WI38 (cell line): ENCODE measurements at regions not wholly inside any gene's neighbourhood (a gene's known extent, or its start where the extent isn't known, plus 50 kb on each side); places are given as distances from the start of the nearest gene placed in this dataset.
"Not testable (repeated sequence)": the region's sequence is repeated elsewhere in the genome, so short reads cannot be mapped to it uniquely, and the experiment has no call there.

Experiments used
- H3K4me3 ChIP-seq: 2 replicates; pipeline ENCODE4 v1.5.1; 2011; ENCODE audit warnings: low read depth, mild to moderate bottlenecking, control low read depth, low read length
- TF ChIP-seq, protein P1 (sequence below): IDR thresholded peaks from 2 replicates; pipeline ENCODE4 v1.5.1; 2012; ENCODE audit warnings: low read depth, mild to moderate bottlenecking, control low read depth, low read length

DNA sequence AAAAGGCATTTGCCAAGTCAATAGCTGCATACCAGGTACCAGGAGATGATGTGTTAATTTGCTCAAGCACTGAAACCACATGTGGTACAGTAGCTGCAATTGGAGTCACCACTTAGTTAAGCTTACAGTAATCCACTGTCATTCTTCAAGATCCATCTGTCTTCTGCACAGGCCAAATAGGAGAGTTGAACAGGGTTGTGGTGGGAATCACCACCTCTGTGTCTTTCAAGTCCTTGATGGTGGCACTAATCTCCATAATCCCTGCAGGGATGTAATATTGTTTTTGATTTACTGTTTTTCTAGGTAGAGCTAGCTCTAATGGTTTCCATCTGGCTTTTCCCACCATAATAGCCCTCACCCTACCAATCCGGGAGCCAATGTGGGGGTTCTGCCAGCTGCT lies 91.9 kb downstream of the FCRL5 start:
- TF ChIP-seq, protein P1, sequence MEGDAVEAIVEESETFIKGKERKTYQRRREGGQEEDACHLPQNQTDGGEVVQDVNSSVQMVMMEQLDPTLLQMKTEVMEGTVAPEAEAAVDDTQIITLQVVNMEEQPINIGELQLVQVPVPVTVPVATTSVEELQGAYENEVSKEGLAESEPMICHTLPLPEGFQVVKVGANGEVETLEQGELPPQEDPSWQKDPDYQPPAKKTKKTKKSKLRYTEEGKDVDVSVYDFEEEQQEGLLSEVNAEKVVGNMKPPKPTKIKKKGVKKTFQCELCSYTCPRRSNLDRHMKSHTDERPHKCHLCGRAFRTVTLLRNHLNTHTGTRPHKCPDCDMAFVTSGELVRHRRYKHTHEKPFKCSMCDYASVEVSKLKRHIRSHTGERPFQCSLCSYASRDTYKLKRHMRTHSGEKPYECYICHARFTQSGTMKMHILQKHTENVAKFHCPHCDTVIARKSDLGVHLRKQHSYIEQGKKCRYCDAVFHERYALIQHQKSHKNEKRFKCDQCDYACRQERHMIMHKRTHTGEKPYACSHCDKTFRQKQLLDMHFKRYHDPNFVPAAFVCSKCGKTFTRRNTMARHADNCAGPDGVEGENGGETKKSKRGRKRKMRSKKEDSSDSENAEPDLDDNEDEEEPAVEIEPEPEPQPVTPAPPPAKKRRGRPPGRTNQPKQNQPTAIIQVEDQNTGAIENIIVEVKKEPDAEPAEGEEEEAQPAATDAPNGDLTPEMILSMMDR = no peak
- H3K4me3 ChIP-seq = no peak overlapping the region

DNA sequence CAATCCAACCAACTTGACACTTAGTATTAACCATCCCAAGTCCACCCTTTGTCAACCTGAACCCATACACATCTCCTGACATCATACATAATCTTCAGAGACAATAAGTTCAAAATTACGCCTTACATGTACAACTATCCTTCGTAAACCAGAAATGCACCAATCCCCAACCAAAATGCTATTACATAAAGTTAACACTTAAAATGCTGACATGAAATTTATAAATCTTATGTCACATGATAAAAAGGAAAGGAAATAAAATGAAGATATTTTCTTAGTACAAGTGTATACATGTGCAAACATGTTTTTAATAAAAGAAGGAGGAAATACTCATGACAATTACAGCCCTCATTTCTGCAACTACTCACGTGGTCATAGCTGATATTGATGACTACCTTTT lies 95.0 kb downstream of the FCRL5 start:
- no peak overlapping the region for H3K4me3 ChIP-seq
- TF ChIP-seq, protein P1 = no peak

DNA sequence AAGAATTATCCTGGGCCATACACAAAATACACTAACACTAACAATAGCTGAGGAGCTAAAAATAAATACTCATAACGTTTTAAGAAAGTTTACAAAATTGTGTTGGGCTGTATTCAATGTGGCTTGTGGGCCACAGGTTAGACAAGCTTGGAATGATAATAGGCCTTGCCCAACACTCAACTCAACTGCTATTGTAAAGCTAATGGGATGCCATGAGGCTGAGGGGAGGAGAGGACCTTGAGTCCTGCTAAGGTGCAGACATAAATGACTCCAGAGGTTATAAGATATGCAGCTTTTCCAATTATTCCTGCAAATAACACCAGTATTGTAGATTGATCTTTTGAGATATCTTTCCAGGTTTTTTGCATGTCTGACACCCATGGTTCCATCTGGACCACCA lies 97.0 kb downstream of the FCRL5 start:
- H3K4me3 ChIP-seq = no peak overlapping the region
- TF ChIP-seq, protein P1 = no peak

DNA sequence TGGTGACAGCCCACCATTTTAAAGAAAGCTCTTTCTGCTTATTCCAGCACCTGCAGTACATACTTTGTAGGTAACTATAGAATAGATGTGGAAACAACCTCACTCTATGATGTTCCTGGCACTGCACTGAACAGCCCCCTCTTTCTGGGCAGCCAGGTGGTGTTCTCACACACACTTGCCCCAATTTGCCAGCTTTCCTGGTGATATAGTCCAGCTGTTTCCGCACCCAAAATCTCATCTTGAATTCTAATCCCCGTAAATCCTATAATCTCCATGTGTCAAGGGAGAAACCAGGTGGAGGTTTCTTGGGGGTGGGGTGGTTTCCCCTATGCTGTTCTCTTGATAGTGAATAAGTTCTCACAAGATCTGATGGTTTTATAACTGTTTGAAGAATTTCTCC lies 102.2 kb downstream of the FCRL5 start:
- no peak overlapping the region for H3K4me3 ChIP-seq
- TF ChIP-seq, protein P1 = no peak

DNA sequence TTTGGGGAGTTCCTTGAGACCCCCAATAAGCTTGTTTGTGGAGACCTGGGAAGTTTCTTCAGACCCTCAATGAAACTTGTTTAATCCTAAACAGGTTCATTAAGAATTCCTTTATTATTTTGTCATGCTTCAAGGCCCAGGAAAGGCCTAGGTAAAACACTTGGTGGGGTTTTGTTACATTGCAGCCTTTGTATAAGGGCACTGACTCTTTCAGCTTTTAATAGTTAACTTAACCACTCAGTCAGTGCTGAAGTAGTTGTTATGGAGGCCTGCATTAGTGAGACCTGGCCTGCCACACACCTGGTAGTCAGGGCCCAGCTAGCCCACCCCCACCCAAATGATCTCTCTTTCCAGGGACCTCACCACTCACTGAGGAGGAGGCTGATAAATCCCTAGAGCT lies 103.7 kb downstream of the FCRL5 start:
- no peak overlapping the region for H3K4me3 ChIP-seq
- TF ChIP-seq, protein P1 = no peak

DNA sequence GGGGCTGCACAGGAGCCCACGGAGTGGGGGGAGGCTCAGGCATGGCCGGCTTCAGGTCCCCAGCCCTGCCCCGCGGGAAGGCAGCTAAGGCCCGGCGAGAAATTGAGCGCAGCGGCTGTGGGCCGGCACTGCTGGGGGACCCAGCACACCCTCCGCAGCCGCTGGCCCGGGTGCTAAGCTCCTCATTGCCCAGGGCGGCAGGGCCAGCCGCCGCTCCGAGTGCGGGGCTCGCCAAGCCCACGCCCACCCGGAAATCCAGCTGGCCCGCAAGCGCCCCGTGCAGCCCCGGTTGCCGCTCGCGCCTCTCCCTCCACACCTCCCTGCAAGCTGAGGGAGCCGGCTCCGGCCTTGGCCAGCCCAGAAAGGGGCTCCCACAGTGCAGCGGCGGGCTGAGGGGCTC lies 106.0 kb downstream of the FCRL5 start:
- not testable (repeated sequence) for H3K4me3 ChIP-seq

DNA sequence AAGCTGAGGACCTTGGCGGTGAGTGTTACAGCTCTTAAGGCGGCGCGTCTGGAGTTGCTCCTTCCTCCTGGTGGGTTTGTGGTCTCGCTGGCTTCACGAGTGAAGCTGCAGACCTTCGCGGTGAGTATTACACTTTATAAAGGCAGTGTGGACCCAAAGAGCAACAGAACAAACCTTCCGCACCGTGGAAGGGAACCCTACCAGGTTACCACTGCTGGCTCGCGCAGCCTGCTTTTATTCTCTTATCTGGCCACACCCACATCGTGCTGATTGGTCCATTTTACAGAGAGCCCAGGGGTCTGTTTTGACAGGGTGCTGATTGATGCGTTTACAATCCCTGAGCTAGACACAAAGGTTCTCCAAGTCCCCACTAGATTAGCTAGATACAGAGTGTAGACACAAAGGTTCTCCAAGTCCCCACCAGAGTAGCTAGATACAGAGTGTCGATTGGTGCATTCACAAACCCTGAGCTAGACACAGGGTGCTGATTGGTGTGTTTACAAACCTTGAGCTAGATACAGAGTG lies 106.6 kb downstream of the FCRL5 start:
- H3K4me3 ChIP-seq = not testable (repeated sequence)

DNA sequence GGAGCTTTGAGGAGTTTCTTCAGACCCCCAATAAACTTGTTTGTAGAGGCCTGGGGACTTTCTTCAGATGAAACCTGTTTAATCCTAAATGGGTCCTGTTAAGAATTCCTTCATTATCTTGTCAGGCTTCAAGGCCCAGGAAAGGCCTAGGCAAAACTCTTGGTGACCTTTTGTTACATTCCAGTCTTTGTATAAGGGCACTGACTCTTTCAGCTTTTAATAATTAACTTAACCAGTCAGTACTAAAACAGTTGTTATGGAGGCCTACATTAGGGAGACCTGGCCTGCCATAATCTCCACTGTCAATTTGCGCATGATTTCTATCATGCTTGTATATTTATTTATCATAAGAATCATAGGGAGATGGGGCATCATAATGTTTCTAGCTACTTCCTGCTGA lies 110.2 kb downstream of the FCRL5 start:
- H3K4me3 ChIP-seq = no peak overlapping the region
- TF ChIP-seq, protein P1 = no peak
